H1 (cell line): ENCODE measurements at regions not wholly inside any gene's neighbourhood (a gene's known extent, or its start where the extent isn't known, plus 50 kb on each side); places are given as distances from the start of the nearest gene placed in this dataset.
"Not testable (repeated sequence)": the region's sequence is repeated elsewhere in the genome, so short reads cannot be mapped to it uniquely, and the experiment has no call there.

Experiments
- POLR2A ChIP-seq, 2 experiments: IDR thresholded peaks; 1 replicate in 1 of 2; 2 replicates in 1 of 2; pipeline ENCODE4 v1.6.1; 2011; ENCODE audit warnings: low read depth in 2 of 2, low read length in 2 of 2, mild to moderate bottlenecking in 2 of 2; ENCODE audit errors: control extremely low read depth in 1 of 2
- RNF2 ChIP-seq: fragments of 200-900, 300-1000 bp; sonication (generic); IDR thresholded peaks from 2 replicates; pipeline ENCODE4 v1.7.1; 2016; ENCODE audit warnings: borderline replicate concordance, low read depth, mild to moderate bottlenecking, antibody characterized with exemption, low read length; ENCODE audit not compliant: poor library complexity, severe bottlenecking; ENCODE audit errors: missing control alignments

DNA sequence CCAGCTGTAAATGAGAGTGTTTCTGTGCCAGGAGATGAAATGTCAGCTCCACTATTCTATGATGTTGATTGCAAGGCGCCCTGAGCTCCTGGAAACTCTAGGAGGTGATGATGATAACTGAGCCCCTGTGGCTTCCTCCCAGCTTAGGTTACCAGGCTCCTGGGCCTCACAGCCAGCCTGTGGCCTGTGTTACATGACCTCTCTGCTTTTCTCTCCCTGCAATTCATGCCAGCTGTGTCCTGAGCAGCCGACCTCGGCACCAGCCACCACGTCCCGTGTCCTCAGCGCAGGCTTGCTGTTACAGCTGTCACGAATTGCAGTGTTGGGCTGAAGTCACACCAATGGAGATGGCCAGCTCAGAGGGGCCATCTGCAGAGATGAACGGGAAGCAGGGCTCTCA lies 110.2 kb upstream of the MTLN start:
- TF ChIP-seq POLR2A (IDR thresholded peaks at IDR 0.05; ENCODE audit: control extremely low read depth in 1 of 2, low read depth in 2 of 2, low read length in 2 of 2); RNF2: not testable (repeated sequence)
